ENCODE measurements at regions not wholly inside any gene's neighbourhood (a gene's known extent, or its start where the extent isn't known, plus 50 kb on each side); places are given as distances from the start of the nearest gene placed in this dataset.

GRCh38 chr11:95483339-95483738 lies 252.3 kb upstream of the SESN3 start:
- DNase-seq = no peak
- Histone ChIP-seq H3K4me1 (ENCODE audit: control insufficient read depth in 2 of 2, insufficient read depth in 2 of 2, low read length in 2 of 2) (peaks cover 8 to 9% of the 10 kb centered on the region in 2 donors), H3K27me3 (replicated peaks in 1 of 4; ENCODE audit: control extremely low read depth in 1 of 4, control insufficient read depth in 3 of 4, insufficient read depth in 4 of 4, low read length in 3 of 4) (no peaks in the 10 kb centered on the region), H2AFZ (ENCODE audit: insufficient read depth, low read depth, low read length, poor library complexity, severe bottlenecking) (no peak overlapping the region), H3K36me3 (replicated peaks in 1 of 2; ENCODE audit: control extremely low read depth in 1 of 2, control insufficient read depth in 1 of 2, extremely low read depth in 1 of 2, insufficient read depth in 2 of 2, low read length in 1 of 2) (no peaks in the 10 kb centered on the region), H3K79me2 (ENCODE audit: control insufficient read depth, insufficient read depth, low read length) (no peaks in the 10 kb centered on the region), H3K27ac (ENCODE audit: low read length in 2 of 2) (no peak overlapping the region), H4K20me1 (ENCODE audit: control insufficient read depth, insufficient read depth, low read length, poor library complexity, severe bottlenecking) (no peaks in the 10 kb centered on the region), H3K4me2 (replicated peaks; ENCODE audit: low read depth, low read length, poor library complexity, severe bottlenecking) (no peak overlapping the region), H3K9ac (ENCODE audit: low read length) (no peak overlapping the region), H3K9me3 (ENCODE audit: control extremely low read depth in 1 of 3, control insufficient read depth in 2 of 3, insufficient read depth in 1 of 3, low read length in 2 of 3) (no peaks in the 10 kb centered on the region), H3K4me3 (ENCODE audit: control extremely low read depth in 1 of 5, extremely low read depth in 1 of 5, insufficient read depth in 1 of 5, low read depth in 2 of 5, low read length in 4 of 5) (no peak overlapping the region)
- no peak for TF ChIP-seq EZH2 (IDR thresholded peaks at IDR 0.05; ENCODE audit: borderline replicate concordance, insufficient read depth, low read depth, low read length, poor library complexity, severe bottlenecking)
- TF ChIP-seq, protein P1, sequence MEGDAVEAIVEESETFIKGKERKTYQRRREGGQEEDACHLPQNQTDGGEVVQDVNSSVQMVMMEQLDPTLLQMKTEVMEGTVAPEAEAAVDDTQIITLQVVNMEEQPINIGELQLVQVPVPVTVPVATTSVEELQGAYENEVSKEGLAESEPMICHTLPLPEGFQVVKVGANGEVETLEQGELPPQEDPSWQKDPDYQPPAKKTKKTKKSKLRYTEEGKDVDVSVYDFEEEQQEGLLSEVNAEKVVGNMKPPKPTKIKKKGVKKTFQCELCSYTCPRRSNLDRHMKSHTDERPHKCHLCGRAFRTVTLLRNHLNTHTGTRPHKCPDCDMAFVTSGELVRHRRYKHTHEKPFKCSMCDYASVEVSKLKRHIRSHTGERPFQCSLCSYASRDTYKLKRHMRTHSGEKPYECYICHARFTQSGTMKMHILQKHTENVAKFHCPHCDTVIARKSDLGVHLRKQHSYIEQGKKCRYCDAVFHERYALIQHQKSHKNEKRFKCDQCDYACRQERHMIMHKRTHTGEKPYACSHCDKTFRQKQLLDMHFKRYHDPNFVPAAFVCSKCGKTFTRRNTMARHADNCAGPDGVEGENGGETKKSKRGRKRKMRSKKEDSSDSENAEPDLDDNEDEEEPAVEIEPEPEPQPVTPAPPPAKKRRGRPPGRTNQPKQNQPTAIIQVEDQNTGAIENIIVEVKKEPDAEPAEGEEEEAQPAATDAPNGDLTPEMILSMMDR (IDR thresholded peaks at IDR 0.05) = no peak
- no CpG with 5 or more reads among the region's 4 CpGs for WGBS (ENCODE audit: insufficient coverage)
- no peak overlapping the region for H3K27ac Mint-ChIP-seq
- ChIA-PET CTCF (no interaction called here), POLR2A (no interaction called here)
- intact Hi-C loops (cut with micrococcal nuclease) = loop anchor here (10.0 kb wide), 1 partner anchor 61 kb away; no protein-coding TSS in a partner anchor
- H3K27me3 Mint-ChIP-seq = no peaks in the 10 kb centered on the region
- H3K9me3 Mint-ChIP-seq (ENCODE audit: insufficient read depth) = no peaks in the 10 kb centered on the region
- peaks cover 13% of the 10 kb centered on the region for H3K4me1 Mint-ChIP-seq
- H3K4me3 Mint-ChIP-seq = no peak overlapping the region
- ATAC-seq (ENCODE audit: low read depth) = no peak

GRCh38 chr11:95478003-95478402 lies 247.0 kb upstream of the SESN3 start:
- H3K4me2 ChIP-seq (replicated peaks; ENCODE audit: low read depth, low read length, poor library complexity, severe bottlenecking) = no peak overlapping the region
- H3K4me1 ChIP-seq (ENCODE audit: control insufficient read depth in 2 of 2, insufficient read depth in 2 of 2, low read length in 2 of 2) = no peaks in the 10 kb centered on the region
- ChIA-PET POLR2A (no interaction called here), CTCF (interaction anchor here (0.6 to 1.2 kb wide), 2 partner anchors 227 to 248 kb away, joined by 3 to 4 read pairs; no protein-coding TSS in a partner anchor)
- H3K9me3 ChIP-seq (ENCODE audit: control extremely low read depth in 1 of 3, control insufficient read depth in 2 of 3, insufficient read depth in 1 of 3, low read length in 2 of 3) = no peaks in the 10 kb centered on the region
- H3K9ac ChIP-seq (ENCODE audit: low read length) = no peak overlapping the region
- H3K4me3 ChIP-seq (ENCODE audit: control extremely low read depth in 1 of 5, extremely low read depth in 1 of 5, insufficient read depth in 1 of 5, low read depth in 2 of 5, low read length in 4 of 5) = no peak overlapping the region
- no peak overlapping the region for H3K4me3 Mint-ChIP-seq
- no peaks in the 10 kb centered on the region for H4K20me1 ChIP-seq (ENCODE audit: control insufficient read depth, insufficient read depth, low read length, poor library complexity, severe bottlenecking)
- no peak overlapping the region for H2AFZ ChIP-seq (ENCODE audit: insufficient read depth, low read depth, low read length, poor library complexity, severe bottlenecking)
- no peaks in the 10 kb centered on the region for H3K36me3 ChIP-seq (replicated peaks in 1 of 2; ENCODE audit: control extremely low read depth in 1 of 2, control insufficient read depth in 1 of 2, extremely low read depth in 1 of 2, insufficient read depth in 2 of 2, low read length in 1 of 2)
- no peak overlapping the region for H3K27ac ChIP-seq (ENCODE audit: low read length in 2 of 2)
- no peaks in the 10 kb centered on the region for H3K79me2 ChIP-seq (ENCODE audit: control insufficient read depth, insufficient read depth, low read length)
- DNase-seq (no peak), ATAC-seq (ENCODE audit: low read depth) (no peak)
- no peak overlapping the region for H3K27ac Mint-ChIP-seq
- H3K27me3 Mint-ChIP-seq = no peaks in the 10 kb centered on the region
- no peaks in the 10 kb centered on the region for H3K27me3 ChIP-seq (replicated peaks in 1 of 4; ENCODE audit: control extremely low read depth in 1 of 4, control insufficient read depth in 3 of 4, insufficient read depth in 4 of 4, low read length in 3 of 4)
- intact Hi-C loops (cut with micrococcal nuclease) = no loop called here
- TF ChIP-seq, protein P1 (IDR thresholded peaks at IDR 0.05) = no peak
- no peak for TF ChIP-seq EZH2 (IDR thresholded peaks at IDR 0.05; ENCODE audit: borderline replicate concordance, insufficient read depth, low read depth, low read length, poor library complexity, severe bottlenecking)
- H3K4me1 Mint-ChIP-seq = no peaks in the 10 kb centered on the region
- H3K9me3 Mint-ChIP-seq (ENCODE audit: insufficient read depth) = no peaks in the 10 kb centered on the region

Data from B cell (primary cell).